Ishikawa (cell line): ENCODE measurements at regions not wholly inside any gene's neighbourhood (a gene's known extent, or its start where the extent isn't known, plus 50 kb on each side); places are given as distances from the start of the nearest gene placed in this dataset.

ENCODE experiments used
- CEBPB ChIP-seq: IDR thresholded peaks from 2 replicates; pipeline ENCODE4 v1.6.1; 2012
- NFIC ChIP-seq: IDR thresholded peaks from 2 replicates; pipeline ENCODE4 v1.6.1; 2012
- TCF12 ChIP-seq: IDR thresholded peaks from 2 replicates; pipeline ENCODE4 v1.6.1; 2012; ENCODE audit warnings: low read depth
- TF ChIP-seq, protein P1 (sequence below): IDR thresholded peaks from 2 replicates; pipeline ENCODE4 v1.6.1; 2012; ENCODE audit warnings: low read depth, mild to moderate bottlenecking

DNA sequence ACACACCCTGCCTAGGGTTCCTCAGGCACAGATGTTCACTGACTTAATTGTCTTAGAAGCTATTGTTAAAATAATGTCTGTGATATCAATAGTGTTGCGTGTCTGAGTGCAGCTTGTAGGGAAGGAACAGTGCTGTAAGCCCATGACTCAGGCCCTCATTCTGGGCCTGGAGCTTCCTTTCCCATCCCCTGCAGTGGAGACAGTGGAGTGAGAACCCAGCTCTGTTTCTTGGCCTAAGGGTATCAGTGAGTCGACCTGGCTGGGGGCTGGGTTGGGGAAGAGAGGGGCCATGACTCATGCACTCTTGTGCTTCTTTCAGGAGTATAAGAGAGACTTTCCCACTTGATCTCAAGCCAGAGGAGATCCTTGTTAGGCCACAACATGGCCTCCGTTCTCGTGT is 106.8 kb downstream of the HRH4 start:
- TF ChIP-seq TCF12 (no peak), NFIC (no peak), CEBPB (no peak)
- TF ChIP-seq, protein P1, sequence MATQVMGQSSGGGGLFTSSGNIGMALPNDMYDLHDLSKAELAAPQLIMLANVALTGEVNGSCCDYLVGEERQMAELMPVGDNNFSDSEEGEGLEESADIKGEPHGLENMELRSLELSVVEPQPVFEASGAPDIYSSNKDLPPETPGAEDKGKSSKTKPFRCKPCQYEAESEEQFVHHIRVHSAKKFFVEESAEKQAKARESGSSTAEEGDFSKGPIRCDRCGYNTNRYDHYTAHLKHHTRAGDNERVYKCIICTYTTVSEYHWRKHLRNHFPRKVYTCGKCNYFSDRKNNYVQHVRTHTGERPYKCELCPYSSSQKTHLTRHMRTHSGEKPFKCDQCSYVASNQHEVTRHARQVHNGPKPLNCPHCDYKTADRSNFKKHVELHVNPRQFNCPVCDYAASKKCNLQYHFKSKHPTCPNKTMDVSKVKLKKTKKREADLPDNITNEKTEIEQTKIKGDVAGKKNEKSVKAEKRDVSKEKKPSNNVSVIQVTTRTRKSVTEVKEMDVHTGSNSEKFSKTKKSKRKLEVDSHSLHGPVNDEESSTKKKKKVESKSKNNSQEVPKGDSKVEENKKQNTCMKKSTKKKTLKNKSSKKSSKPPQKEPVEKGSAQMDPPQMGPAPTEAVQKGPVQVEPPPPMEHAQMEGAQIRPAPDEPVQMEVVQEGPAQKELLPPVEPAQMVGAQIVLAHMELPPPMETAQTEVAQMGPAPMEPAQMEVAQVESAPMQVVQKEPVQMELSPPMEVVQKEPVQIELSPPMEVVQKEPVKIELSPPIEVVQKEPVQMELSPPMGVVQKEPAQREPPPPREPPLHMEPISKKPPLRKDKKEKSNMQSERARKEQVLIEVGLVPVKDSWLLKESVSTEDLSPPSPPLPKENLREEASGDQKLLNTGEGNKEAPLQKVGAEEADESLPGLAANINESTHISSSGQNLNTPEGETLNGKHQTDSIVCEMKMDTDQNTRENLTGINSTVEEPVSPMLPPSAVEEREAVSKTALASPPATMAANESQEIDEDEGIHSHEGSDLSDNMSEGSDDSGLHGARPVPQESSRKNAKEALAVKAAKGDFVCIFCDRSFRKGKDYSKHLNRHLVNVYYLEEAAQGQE = no peak
